ENCODE measurements at regions not wholly inside any gene's neighbourhood (a gene's known extent, or its start where the extent isn't known, plus 50 kb on each side); places are given as distances from the start of the nearest gene placed in this dataset.

DNA sequence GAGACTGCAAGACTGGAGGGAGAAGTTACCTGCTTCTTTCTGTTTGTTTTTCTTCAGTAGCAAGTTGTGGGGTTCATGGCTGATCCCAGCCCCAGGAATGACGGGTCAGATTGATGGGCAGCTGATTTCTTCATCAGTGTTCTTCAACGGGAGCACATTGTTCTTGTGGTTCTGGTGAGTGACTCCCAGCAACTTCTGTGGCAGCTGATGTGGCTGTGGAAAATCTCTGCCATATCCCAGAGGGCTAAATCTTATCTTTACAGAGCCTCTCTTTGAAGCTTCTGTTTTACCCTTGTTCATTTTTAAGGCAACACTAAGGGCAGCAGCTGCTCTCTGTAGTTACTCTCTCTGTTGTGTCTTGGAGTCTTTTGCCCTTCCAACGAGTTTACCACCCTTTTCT is 710.3 kb downstream of the PRELID2 start:
- TF ChIP-seq, protein P1, sequence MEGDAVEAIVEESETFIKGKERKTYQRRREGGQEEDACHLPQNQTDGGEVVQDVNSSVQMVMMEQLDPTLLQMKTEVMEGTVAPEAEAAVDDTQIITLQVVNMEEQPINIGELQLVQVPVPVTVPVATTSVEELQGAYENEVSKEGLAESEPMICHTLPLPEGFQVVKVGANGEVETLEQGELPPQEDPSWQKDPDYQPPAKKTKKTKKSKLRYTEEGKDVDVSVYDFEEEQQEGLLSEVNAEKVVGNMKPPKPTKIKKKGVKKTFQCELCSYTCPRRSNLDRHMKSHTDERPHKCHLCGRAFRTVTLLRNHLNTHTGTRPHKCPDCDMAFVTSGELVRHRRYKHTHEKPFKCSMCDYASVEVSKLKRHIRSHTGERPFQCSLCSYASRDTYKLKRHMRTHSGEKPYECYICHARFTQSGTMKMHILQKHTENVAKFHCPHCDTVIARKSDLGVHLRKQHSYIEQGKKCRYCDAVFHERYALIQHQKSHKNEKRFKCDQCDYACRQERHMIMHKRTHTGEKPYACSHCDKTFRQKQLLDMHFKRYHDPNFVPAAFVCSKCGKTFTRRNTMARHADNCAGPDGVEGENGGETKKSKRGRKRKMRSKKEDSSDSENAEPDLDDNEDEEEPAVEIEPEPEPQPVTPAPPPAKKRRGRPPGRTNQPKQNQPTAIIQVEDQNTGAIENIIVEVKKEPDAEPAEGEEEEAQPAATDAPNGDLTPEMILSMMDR (optimal IDR thresholded peaks at IDR 0.05 in 1 of 3, IDR thresholded peaks at IDR 0.05 in 1 of 3, conservative IDR thresholded peaks at IDR 0.05 in 1 of 3; ENCODE audit: extremely low read depth in 1 of 3, insufficient read depth in 2 of 3, low read length in 3 of 3) = no peak
- TF ChIP-seq EZH2 (IDR thresholded peaks at IDR 0.05; ENCODE audit: low read length) = no peak

All from keratinocyte (primary cell).